NCI-H1417 treated with DMSO at 0.1 percent for 48 hours (cell line): ENCODE measurements at regions not wholly inside any gene's neighbourhood (a gene's known extent, or its start where the extent isn't known, plus 50 kb on each side); places are given as distances from the start of the nearest gene placed in this dataset.

Experiments used
- DNase-seq: peaks from one replicate; lab custom pipeline; 2025; lab: John Stamatoyannopoulos, UW

- no peak for DNase-seq
These were observed 202.1 kb upstream of the NFE2L3 start for GRCh38 chr7:25949736-25950487.

GRCh38 chr7:25950488-25951413 lies 201.2 kb upstream of the NFE2L3 start:
- DNase-seq: peak; percentile 72

- DNase-seq: no peak
These were observed 200.4 kb upstream of the NFE2L3 start for GRCh38 chr7:25951414-25952260.

- peak; percentile 54 for DNase-seq
These were observed 199.5 kb upstream of the NFE2L3 start for GRCh38 chr7:25952261-25953057.

- no peak for DNase-seq
These were observed 198.1 kb upstream of the NFE2L3 start for GRCh38 chr7:25953859-25954258.

- no peak for DNase-seq
These were observed 197.6 kb upstream of the NFE2L3 start for GRCh38 chr7:25954395-25954794.

GRCh38 chr7:25959168-25959734 lies 192.7 kb upstream of the NFE2L3 start:
- no peak for DNase-seq

GRCh38 chr7:25963733-25964132 lies 188.3 kb upstream of the NFE2L3 start:
- DNase-seq: no peak

- DNase-seq: no peak
These were observed 187.5 kb upstream of the NFE2L3 start for GRCh38 chr7:25964483-25964991.

GRCh38 chr7:25965405-25966123 lies 186.4 kb upstream of the NFE2L3 start:
- DNase-seq: no peak

- no peak for DNase-seq
These were observed 185.5 kb upstream of the NFE2L3 start for GRCh38 chr7:25966469-25966868.

- no peak for DNase-seq
These were observed 184.5 kb upstream of the NFE2L3 start for GRCh38 chr7:25967278-25968204.

- DNase-seq: no peak
These were observed 183.6 kb upstream of the NFE2L3 start for GRCh38 chr7:25968205-25968993.

- DNase-seq: no peak
These were observed 181.6 kb upstream of the NFE2L3 start for GRCh38 chr7:25970356-25970755.

- no peak for DNase-seq
These were observed 181.1 kb upstream of the NFE2L3 start for GRCh38 chr7:25970911-25971310.

GRCh38 chr7:25976630-25977029 lies 175.4 kb upstream of the NFE2L3 start:
- no peak for DNase-seq

- no peak for DNase-seq
These were observed 173.5 kb upstream of the NFE2L3 start for GRCh38 chr7:25978466-25978865.

- DNase-seq: no peak
These were observed 172.4 kb upstream of the NFE2L3 start for GRCh38 chr7:25979605-25980004.
